Right lobe of liver (tissue), 6 donors: ENCODE measurements at regions not wholly inside any gene's neighbourhood (a gene's known extent, or its start where the extent isn't known, plus 50 kb on each side); places are given as distances from the start of the nearest gene placed in this dataset.

Experiments used
- ATAC-seq, 4 donors: fragments of 200-7000 bp; cut with Tn5 transposase; one replicate each; pipeline ENCODE4 v1.9.1; 2020; ENCODE audit warnings: mild to moderate bottlenecking in 4 of 4, moderate library complexity in 4 of 4
- DNase-seq, 3 donors: peaks; one replicate each; pipeline ENCODE4 v3.0.0-alpha.2; 2020
- H3K27ac ChIP-seq, 3 donors: fragments of 200-600 bp; one replicate each; pipeline ENCODE4 v1.8.0; 2022
- H3K27me3 ChIP-seq, 2 donors: fragments of 200-600 bp; one replicate each; pipeline ENCODE4 v1.8.0; 2022
- H3K36me3 ChIP-seq, 4 donors: fragments of 200-600 bp; sonication (generic) in 1 of 4; one replicate each; pipeline versions ENCODE4 v1.5.1 to v1.8.0; 2017 to 2022; ENCODE audit warnings: control low read depth in 1 of 4
- H3K4me1 ChIP-seq, 4 donors: fragments of 200-600 bp; sonication (generic) in 1 of 4; one replicate each; pipeline versions ENCODE4 v1.5.1 to v1.8.0; 2017 to 2022; ENCODE audit warnings: control low read depth in 1 of 4
- H3K4me3 ChIP-seq, 3 donors: fragments of 200-600 bp; one replicate each; pipeline ENCODE4 v1.8.0; 2022
- H3K9me3 ChIP-seq, 4 donors: fragments of 200-600 bp; sonication (generic) in 1 of 4; one replicate each; pipeline versions ENCODE4 v1.5.1 to v1.8.0; 2017 to 2022; ENCODE audit warnings: control low read depth in 1 of 4
- POLR2A ChIP-seq: fragments of 450-650 bp; IDR thresholded peaks from one replicate; pipeline ENCODE4 v1.6.1; 2017; ENCODE audit warnings: antibody characterized with exemption, mild to moderate bottlenecking
- WGBS: methylation state at CpG from one replicate; pipeline ENCODE4 v1.1.6; 2018; ENCODE audit warnings: low coverage, low lambda C conversion rate; ENCODE audit not compliant: insufficient coverage; ENCODE audit errors: missing lambda C conversion rate; 5-methylcytosine and 5-hydroxymethylcytosine counted together
- intact Hi-C, 2 donors: fragments of 100-400 bp; cut with DNase I; formaldehyde crosslinking; loops; one replicate each; pipeline versions ENCODE4 v1.11.2 to v1.14.1; 2022
- TF ChIP-seq, protein P1 (sequence below), 4 donors: fragments of 200-600 bp in 3 of 4; fragments of 450-650 bp in 1 of 4; IDR thresholded peaks; one replicate each; pipeline versions ENCODE4 v1.5.1 to v1.8.0; 2016 to 2022; ENCODE audit warnings: antibody characterized with exemption in 4 of 4, mild to moderate bottlenecking in 2 of 4
- donor health status: DM: no; HTN: yes; CAD: no.
- donor health status: DM: no; HTN: no; CAD: no.
- donor health status: DM: no; HTN: no; CAD: no.
- donor health status: DM: no; HTN: yes; CAD: no.
- donor health status: DM: no; HTN: yes; CAD: no.

DNA sequence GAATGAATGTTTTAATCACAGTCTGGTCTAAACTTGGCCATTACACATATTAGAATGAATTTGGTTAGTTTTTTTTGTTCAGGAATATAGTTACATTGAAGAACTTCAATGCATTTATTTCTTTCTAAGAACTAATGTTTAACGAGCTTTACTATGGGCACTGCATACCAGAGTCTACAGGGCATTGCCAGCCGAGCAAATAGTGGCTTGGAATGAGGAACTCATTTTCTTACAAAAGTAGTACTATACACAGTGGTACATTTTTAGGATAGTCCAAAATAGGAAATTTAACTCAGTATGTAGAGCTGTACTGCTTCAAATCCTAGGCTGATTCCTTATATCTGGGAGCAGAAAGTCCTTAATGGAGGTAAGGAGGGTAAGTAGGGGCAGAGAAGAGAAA lies 155.4 kb downstream of the CARTPT start:
- intact Hi-C loops: no loop called here
- 41% methylated on average over 2 of the region's 2 CpGs for WGBS

DNA sequence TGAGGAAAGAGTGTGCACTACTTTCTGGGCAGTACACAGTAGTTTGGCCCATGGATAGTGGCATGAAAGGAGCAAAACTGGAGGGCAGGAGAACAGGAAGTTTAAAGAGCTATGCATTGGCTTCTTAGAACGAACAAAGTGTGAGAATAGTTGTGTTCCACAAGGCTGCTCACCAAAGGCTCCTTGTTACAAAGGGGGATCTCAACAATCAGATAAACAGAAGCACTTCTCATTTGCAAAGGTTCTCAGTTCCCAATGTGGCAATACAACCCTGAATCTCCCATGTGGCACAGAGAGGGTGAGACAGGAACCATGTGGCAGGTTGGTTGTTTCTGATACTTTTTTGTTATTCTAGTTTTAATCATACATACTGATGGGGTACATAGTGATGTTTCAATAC lies 158.4 kb downstream of the CARTPT start:
- Histone ChIP-seq H3K4me3 (no peak overlapping the region), H3K27ac (no peak overlapping the region), H3K9me3 (no peaks in the 10 kb centered on the region), H3K27me3 (no peaks in the 10 kb centered on the region), H3K36me3 (no peaks in the 10 kb centered on the region), H3K4me1 (no peaks in the 10 kb centered on the region)
- intact Hi-C loops: no loop called here
- 80% methylated on average over 1 of the region's 1 CpG for WGBS
- no peak for TF ChIP-seq POLR2A
- TF ChIP-seq, protein P1, sequence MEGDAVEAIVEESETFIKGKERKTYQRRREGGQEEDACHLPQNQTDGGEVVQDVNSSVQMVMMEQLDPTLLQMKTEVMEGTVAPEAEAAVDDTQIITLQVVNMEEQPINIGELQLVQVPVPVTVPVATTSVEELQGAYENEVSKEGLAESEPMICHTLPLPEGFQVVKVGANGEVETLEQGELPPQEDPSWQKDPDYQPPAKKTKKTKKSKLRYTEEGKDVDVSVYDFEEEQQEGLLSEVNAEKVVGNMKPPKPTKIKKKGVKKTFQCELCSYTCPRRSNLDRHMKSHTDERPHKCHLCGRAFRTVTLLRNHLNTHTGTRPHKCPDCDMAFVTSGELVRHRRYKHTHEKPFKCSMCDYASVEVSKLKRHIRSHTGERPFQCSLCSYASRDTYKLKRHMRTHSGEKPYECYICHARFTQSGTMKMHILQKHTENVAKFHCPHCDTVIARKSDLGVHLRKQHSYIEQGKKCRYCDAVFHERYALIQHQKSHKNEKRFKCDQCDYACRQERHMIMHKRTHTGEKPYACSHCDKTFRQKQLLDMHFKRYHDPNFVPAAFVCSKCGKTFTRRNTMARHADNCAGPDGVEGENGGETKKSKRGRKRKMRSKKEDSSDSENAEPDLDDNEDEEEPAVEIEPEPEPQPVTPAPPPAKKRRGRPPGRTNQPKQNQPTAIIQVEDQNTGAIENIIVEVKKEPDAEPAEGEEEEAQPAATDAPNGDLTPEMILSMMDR (IDR thresholded peaks at IDR 0.05): no peak
- ATAC-seq: no peak
- no peak for DNase-seq

More for the DNA sequence above, 155.4 kb downstream of the CARTPT start:
- ATAC-seq (no peak), DNase-seq (no peak)
- Histone ChIP-seq H3K27ac (no peak overlapping the region), H3K27me3 (no peaks in the 10 kb centered on the region), H3K4me3 (no peak overlapping the region), H3K9me3 (no peaks in the 10 kb centered on the region), H3K36me3 (no peaks in the 10 kb centered on the region), H3K4me1 (no peaks in the 10 kb centered on the region)
- no peak for TF ChIP-seq POLR2A
- TF ChIP-seq, protein P1 (IDR thresholded peaks at IDR 0.05): no peak

- DNase-seq (no peak), ATAC-seq (no peak)
- intact Hi-C loops: no loop called here
- H3K36me3 ChIP-seq: no peaks in the 10 kb centered on the region
- 63% methylated on average over 5 of the region's 5 CpGs for WGBS
- H3K27me3 ChIP-seq: no peaks in the 10 kb centered on the region
- no peaks in the 10 kb centered on the region for H3K9me3 ChIP-seq
- H3K4me3 ChIP-seq: no peak overlapping the region
- no peaks in the 10 kb centered on the region for H3K4me1 ChIP-seq
- no peak overlapping the region for H3K27ac ChIP-seq
- TF ChIP-seq, protein P1 (IDR thresholded peaks at IDR 0.05): no peak
- TF ChIP-seq POLR2A: no peak
Measured at GRCh38 chr5:71880536-71880935, 161.5 kb downstream of the CARTPT start.

GRCh38 chr5:71882826-71883741 lies 164.0 kb downstream of the CARTPT start:
- WGBS: 77% methylated on average over 5 of the region's 10 CpGs
- ATAC-seq: no peak

More at GRCh38 chr5:71882826-71883741, 164.0 kb downstream of the CARTPT start:
- no peaks in the 10 kb centered on the region for H3K36me3 ChIP-seq
- no peaks in the 10 kb centered on the region for H3K27me3 ChIP-seq
- no peak overlapping the region for H3K4me3 ChIP-seq
- H3K9me3 ChIP-seq: no peaks in the 10 kb centered on the region
- TF ChIP-seq, protein P1 (IDR thresholded peaks at IDR 0.05): no peak
- no peak for TF ChIP-seq POLR2A
- DNase-seq: no peak
- no peak overlapping the region for H3K27ac ChIP-seq
- intact Hi-C loops: no loop called here
- no peaks in the 10 kb centered on the region for H3K4me1 ChIP-seq
